SK-N-SH (cell line): ENCODE measurements at regions not wholly inside any gene's neighbourhood (a gene's known extent, or its start where the extent isn't known, plus 50 kb on each side); places are given as distances from the start of the nearest gene placed in this dataset.
"Not testable (repeated sequence)": the region's sequence is repeated elsewhere in the genome, so short reads cannot be mapped to it uniquely, and the experiment has no call there.

Experiments used
- CTCF ChIA-PET: fragments of 300-600, 350-600 bp; formaldehyde crosslinking; extraction: SDS; loops from one replicate; lab custom pipeline; 2021; lab: Yijun Ruan, JAX
- POLR2A ChIA-PET: fragments of 350-600 bp; sonication (Branson Sonifier 250); formaldehyde crosslinking; extraction: SDS; loops from one replicate; lab custom pipeline; 2020; ENCODE audit warnings: antibody characterized with exemption, inconsistent platforms; lab: Yijun Ruan, JAX
- DNase-seq: peaks from one replicate; pipeline ENCODE4 v3.0.0; 2012
- H2AFZ ChIP-seq: fragments of 200-600 bp; sonication (generic); 2 replicates; pipeline ENCODE4 v1.8.1; 2016; ENCODE audit warnings: antibody characterized with exemption, mild to moderate bottlenecking, low read depth
- H3F3A ChIP-seq: fragments of 200-600 bp; sonication (generic); replicated peaks from 2 replicates; pipeline ENCODE3; 2016; ENCODE audit warnings: antibody characterized with exemption, mild to moderate bottlenecking; ENCODE audit not compliant: insufficient read depth
- H3K27ac ChIP-seq, 2 experiments: fragments of 200-500 bp in 1 of 2; fragments of 200-600 bp in 1 of 2; sonication (Bioruptor generic) in 1 of 2; sonication (generic), shearing (Covaris generic) in 1 of 2; 2 replicates each; pipeline versions ENCODE4 v1.5.1 to v1.6.1; 2014 to 2016; ENCODE audit warnings: low read depth in 2 of 2, inconsistent platforms in 1 of 2, low read length in 1 of 2, mild to moderate bottlenecking in 1 of 2, mixed read lengths in 1 of 2
- H3K27me3 ChIP-seq: fragments of 200-600 bp; sonication (generic), shearing (Covaris generic); 2 replicates; pipeline ENCODE4 v1.6.1; 2016; ENCODE audit warnings: mixed run types; ENCODE audit not compliant: insufficient read depth
- H3K36me3 ChIP-seq, 2 experiments: fragments of 200-500 bp in 1 of 2; fragments of 200-600 bp in 1 of 2; sonication (Bioruptor generic) in 1 of 2; sonication (generic) in 1 of 2; replicated peaks in 1 of 2; 2 replicates each; pipeline versions ENCODE3 to v1.5.1; 2014 to 2016; ENCODE audit warnings: low read length in 1 of 2, mild to moderate bottlenecking in 1 of 2; ENCODE audit not compliant: insufficient read depth in 2 of 2, control insufficient read depth in 1 of 2
- H3K4me1 ChIP-seq, 2 experiments: fragments of 200-500 bp in 1 of 2; fragments of 200-600 bp in 1 of 2; sonication (Bioruptor generic) in 1 of 2; sonication (generic), shearing (Covaris generic) in 1 of 2; 2 replicates each; pipeline versions ENCODE4 v1.5.1 to v1.6.1; 2014 to 2016; ENCODE audit warnings: low read depth in 1 of 2, low read length in 1 of 2, mixed run types in 1 of 2; ENCODE audit not compliant: insufficient read depth in 2 of 2, control insufficient read depth in 1 of 2
- H3K4me2 ChIP-seq: fragments of 200-600 bp; sonication (generic), shearing (Covaris generic); 2 replicates; pipeline ENCODE4 v1.6.1; 2017; ENCODE audit warnings: mixed run types
- H3K4me3 ChIP-seq, 2 experiments: fragments of 200-500 bp in 1 of 2; fragments of 200-600 bp in 1 of 2; sonication (Bioruptor generic) in 1 of 2; sonication (generic), shearing (Covaris generic) in 1 of 2; 2 replicates each; pipeline versions ENCODE4 v1.5.1 to v1.8.1; 2014 to 2016; ENCODE audit warnings: low read depth in 2 of 2, inconsistent platforms in 1 of 2, low read length in 1 of 2, mild to moderate bottlenecking in 1 of 2, mixed read lengths in 1 of 2, moderate library complexity in 1 of 2
- H3K79me2 ChIP-seq: fragments of 200-600 bp; sonication (generic); 2 replicates; pipeline ENCODE4 v1.8.1; 2017; ENCODE audit warnings: mild to moderate bottlenecking; ENCODE audit not compliant: insufficient read depth
- H3K9ac ChIP-seq: fragments of 200-600 bp; sonication (generic); 2 replicates; pipeline ENCODE4 v1.6.1; 2017; ENCODE audit warnings: mixed run types
- H3K9me2 ChIP-seq: fragments of 200-600 bp; sonication (generic); 2 replicates; pipeline ENCODE4 v1.6.1; 2017; ENCODE audit warnings: mixed run types
- H3K9me3 ChIP-seq: fragments of 200-600 bp; sonication (generic); 2 replicates; pipeline ENCODE4 v1.6.1; 2017; ENCODE audit warnings: mixed run types, mild to moderate bottlenecking, moderate library complexity
- H4K20me1 ChIP-seq: fragments of 200-600 bp; sonication (generic); 2 replicates; pipeline ENCODE4 v1.6.1; 2017; ENCODE audit warnings: mild to moderate bottlenecking, mixed run types; ENCODE audit not compliant: insufficient read depth
- EZH2phosphoT487 ChIP-seq: fragments of 200-600 bp; sonication (generic); IDR thresholded peaks from 2 replicates; pipeline ENCODE4 v1.6.1; 2017; ENCODE audit warnings: low read depth, mixed run types, mild to moderate bottlenecking, antibody characterized with exemption, moderate library complexity, borderline replicate concordance
- FOSL2 ChIP-seq: IDR thresholded peaks from 2 replicates; pipeline ENCODE4 v1.4.0; 2012; ENCODE audit warnings: low read depth, mild to moderate bottlenecking, moderate library complexity, borderline replicate concordance
- FOXJ3 ChIP-seq: sonication (generic); formaldehyde crosslinking; IDR thresholded peaks from 2 replicates; pipeline ENCODE4 v1.5.1; 2020; ENCODE audit warnings: mild to moderate bottlenecking, missing genetic modification reagents
- IRF3 ChIP-seq: fragments of 150-350 bp; IDR thresholded peaks from 2 replicates; pipeline ENCODE4 v1.6.1; 2016; ENCODE audit warnings: mild to moderate bottlenecking, low read depth, low read length
- MAX ChIP-seq: IDR thresholded peaks from 2 replicates; pipeline ENCODE4 v1.4.0; 2012; ENCODE audit warnings: low read depth
- MEF2A ChIP-seq: IDR thresholded peaks from 2 replicates; pipeline ENCODE4 v1.4.0; 2012; ENCODE audit warnings: low read depth, borderline replicate concordance
- NFIC ChIP-seq: IDR thresholded peaks from 2 replicates; pipeline ENCODE4 v1.4.0; 2012; ENCODE audit warnings: borderline replicate concordance
- PBX3 ChIP-seq: IDR thresholded peaks from 2 replicates; pipeline ENCODE4; 2012
- POLR2AphosphoS5 ChIP-seq: IDR thresholded peaks from 2 replicates; pipeline ENCODE4 v1.6.1; 2012; ENCODE audit warnings: low read depth, low read length
- REST ChIP-seq: IDR thresholded peaks from 2 replicates; pipeline ENCODE4 v1.6.1; 2012; ENCODE audit warnings: mild to moderate bottlenecking, low read depth, low read length, moderate library complexity
- RFX5 ChIP-seq: IDR thresholded peaks from 2 replicates; pipeline ENCODE4 v1.6.1; 2012; ENCODE audit warnings: mild to moderate bottlenecking, improper control_type of control experiment, low read length
- SIN3A ChIP-seq: IDR thresholded peaks from 2 replicates; pipeline ENCODE4 v1.6.1; 2012; ENCODE audit warnings: low read depth, mild to moderate bottlenecking, low read length, moderate library complexity, borderline replicate concordance
- SMC3 ChIP-seq: IDR thresholded peaks from 2 replicates; pipeline ENCODE4 v1.6.1; 2012; ENCODE audit warnings: low read depth, low read length, improper control_type of control experiment
- USF1 ChIP-seq: IDR thresholded peaks from 2 replicates; pipeline ENCODE4 v1.4.0; 2012; ENCODE audit warnings: low read depth, borderline replicate concordance
- YY1 ChIP-seq: IDR thresholded peaks from 2 replicates; pipeline ENCODE4 v1.4.0; 2012; ENCODE audit warnings: low read depth, mild to moderate bottlenecking
- ZBTB33 ChIP-seq: IDR thresholded peaks from 2 replicates; pipeline ENCODE4 v1.4.0; 2012; ENCODE audit warnings: low read depth, borderline replicate concordance
- WGBS: methylation state at CpG from one replicate; pipeline ENCODE4 v1.1.6; 2017; ENCODE audit warnings: low lambda C conversion rate; 5-methylcytosine and 5-hydroxymethylcytosine counted together

GRCh38 chrX:56366901-56367300 is 134.7 kb downstream of the KLF8 start (continued):
- TF ChIP-seq SIN3A = no peak

- no peak for DNase-seq
- no peak overlapping the region for H3K4me3 ChIP-seq
- H3K79me2 ChIP-seq = no peaks in the 10 kb centered on the region
- no peaks in the 10 kb centered on the region for H4K20me1 ChIP-seq
- no peak overlapping the region for H3K4me2 ChIP-seq
- TF ChIP-seq POLR2AphosphoS5 (no peak), RFX5 (no peak), SMC3 (no peak), FOSL2 (no peak), REST (no peak), NFIC (no peak), FOXJ3 (CRISPR knock-in tag) (no peak), YY1 (no peak), EZH2phosphoT487 (no peak), MAX (no peak), ZBTB33 (no peak), MEF2A (no peak), IRF3 (no peak), PBX3 (no peak), USF1 (no peak)
- H3K4me1 ChIP-seq = no peaks in the 10 kb centered on the region
- H3F3A ChIP-seq = no peaks in the 10 kb centered on the region
- ChIA-PET CTCF (no interaction called here), POLR2A (no interaction called here)
- no peak overlapping the region for H3K27ac ChIP-seq
- 0% methylated on average over 1 of the region's 1 CpG for WGBS
- H2AFZ ChIP-seq = no peak overlapping the region
- H3K9me3 ChIP-seq = no peaks in the 10 kb centered on the region
- H3K9ac ChIP-seq = no peak overlapping the region
- no peaks in the 10 kb centered on the region for H3K36me3 ChIP-seq
- H3K9me2 ChIP-seq = no peaks in the 10 kb centered on the region
- H3K27me3 ChIP-seq = no peaks in the 10 kb centered on the region
Observed at GRCh38 chrX:56368962-56369361, 136.8 kb downstream of the KLF8 start.

GRCh38 chrX:56379984-56380780 is 148.0 kb downstream of the KLF8 start:
- DNase-seq, CTCF ChIA-PET, H4K20me1 ChIP-seq: not testable (repeated sequence)

More at GRCh38 chrX:56379984-56380780, 148.0 kb downstream of the KLF8 start:
- H3K4me2 ChIP-seq, H3K9me3 ChIP-seq, H3F3A ChIP-seq, H3K79me2 ChIP-seq, H3K27ac ChIP-seq, H3K27me3 ChIP-seq, H3K9ac ChIP-seq, H2AFZ ChIP-seq, POLR2A ChIA-PET, H3K4me3 ChIP-seq, H3K36me3 ChIP-seq, H3K4me1 ChIP-seq, H3K9me2 ChIP-seq: not testable (repeated sequence)
- WGBS = 32% methylated on average over 18 of the region's 41 CpGs
